ENCODE measurements at regions not wholly inside any gene's neighbourhood (a gene's known extent, or its start where the extent isn't known, plus 50 kb on each side); places are given as distances from the start of the nearest gene placed in this dataset.
"Not testable (repeated sequence)": the region's sequence is repeated elsewhere in the genome, so short reads cannot be mapped to it uniquely, and the experiment has no call there.

GRCh38 chr12:94817695-94818075 is 167.3 kb upstream of the TMCC3 start:
- H3F3A ChIP-seq (ENCODE audit: insufficient read depth, low read length, poor library complexity, severe bottlenecking), result no peaks in the 10 kb centered on the region
- no peaks in the 10 kb centered on the region for H3K27me3 ChIP-seq (ENCODE audit: insufficient read depth, low read depth, low read length)
- H2AFZ ChIP-seq (ENCODE audit: low read depth, low read length), result no peak overlapping the region
- no peak overlapping the region for H3K27ac ChIP-seq (ENCODE audit: low read length)
- no peak for TF ChIP-seq RAD21 (conservative IDR thresholded peaks at IDR 0.05)
- TF ChIP-seq POLR2AphosphoS5 (IDR thresholded peaks at IDR 0.05), result no peak
- no peak for TF ChIP-seq REST (IDR thresholded peaks at IDR 0.05; ENCODE audit: borderline replicate concordance)
- no peak for TF ChIP-seq EZH2 (IDR thresholded peaks at IDR 0.05; ENCODE audit: borderline replicate concordance, insufficient read depth, low read length, poor library complexity, severe bottlenecking)
- no peak for TF ChIP-seq MXI1 (conservative IDR thresholded peaks at IDR 0.05; ENCODE audit: poor library complexity, severe bottlenecking)
- TF ChIP-seq TAF1 (IDR thresholded peaks at IDR 0.05; ENCODE audit: low read depth), result no peak
- TF ChIP-seq CTCF (IDR thresholded peaks at IDR 0.05; ENCODE audit: poor library complexity, severe bottlenecking), result no peak
- no peak for TF ChIP-seq EP300 (conservative IDR thresholded peaks at IDR 0.05; ENCODE audit: poor library complexity, severe bottlenecking)
- TF ChIP-seq SMC3 (conservative IDR thresholded peaks at IDR 0.05; ENCODE audit: poor library complexity), result no peak
- H3K36me3 ChIP-seq (ENCODE audit: insufficient read depth, low read length), result no peaks in the 10 kb centered on the region
- peaks cover 3% of the 10 kb centered on the region for H3K9me3 ChIP-seq (ENCODE audit: low read length)
- no peak overlapping the region for H3K4me2 ChIP-seq (ENCODE audit: low read length)
- no peaks in the 10 kb centered on the region for H3K9me2 ChIP-seq (ENCODE audit: insufficient read depth, low read length)
- no peaks in the 10 kb centered on the region for H4K20me1 ChIP-seq (ENCODE audit: insufficient read depth)
- H3K79me2 ChIP-seq (replicated peaks; ENCODE audit: insufficient read depth, low read length), result no peaks in the 10 kb centered on the region
- H3K4me3 ChIP-seq (ENCODE audit: low read length), result no peak overlapping the region
- no peak overlapping the region for H3K9ac ChIP-seq (ENCODE audit: low read length)

- H2AFZ ChIP-seq (ENCODE audit: low read depth, low read length); H3K9me3 ChIP-seq (ENCODE audit: low read length); H3K79me2 ChIP-seq (replicated peaks; ENCODE audit: insufficient read depth, low read length); H3K9me2 ChIP-seq (ENCODE audit: insufficient read depth, low read length); H4K20me1 ChIP-seq (ENCODE audit: insufficient read depth); H3K9ac ChIP-seq (ENCODE audit: low read length); H3K4me3 ChIP-seq (ENCODE audit: low read length); H3K27me3 ChIP-seq (ENCODE audit: insufficient read depth, low read depth, low read length); H3K27ac ChIP-seq (ENCODE audit: low read length); H3K36me3 ChIP-seq (ENCODE audit: insufficient read depth, low read length); H3F3A ChIP-seq (ENCODE audit: insufficient read depth, low read length, poor library complexity, severe bottlenecking); H3K4me2 ChIP-seq (ENCODE audit: low read length): not testable (repeated sequence)
Measured at GRCh38 chr12:94817201-94817600, 166.8 kb upstream of the TMCC3 start.

GRCh38 chr12:94816746-94817145 is 166.4 kb upstream of the TMCC3 start:
- not testable (repeated sequence) for H2AFZ ChIP-seq (ENCODE audit: low read depth, low read length); H4K20me1 ChIP-seq (ENCODE audit: insufficient read depth); H3K27me3 ChIP-seq (ENCODE audit: insufficient read depth, low read depth, low read length); H3K79me2 ChIP-seq (replicated peaks; ENCODE audit: insufficient read depth, low read length); H3K4me3 ChIP-seq (ENCODE audit: low read length); H3K9me3 ChIP-seq (ENCODE audit: low read length); H3K36me3 ChIP-seq (ENCODE audit: insufficient read depth, low read length); H3K9me2 ChIP-seq (ENCODE audit: insufficient read depth, low read length); H3K9ac ChIP-seq (ENCODE audit: low read length); H3F3A ChIP-seq (ENCODE audit: insufficient read depth, low read length, poor library complexity, severe bottlenecking); H3K27ac ChIP-seq (ENCODE audit: low read length); H3K4me2 ChIP-seq (ENCODE audit: low read length)
